ENCODE measurements at regions not wholly inside any gene's neighbourhood (a gene's known extent, or its start where the extent isn't known, plus 50 kb on each side); places are given as distances from the start of the nearest gene placed in this dataset.

- TF ChIP-seq POLR2A (IDR thresholded peaks at IDR 0.05), result no peak
- no peak for TF ChIP-seq CTCF (IDR thresholded peaks at IDR 0.05)
Measured at GRCh38 chr1:184181044-184181443, 129.5 kb downstream of the TSEN15 start.
